Dendritic cell treated with granulocyte-macrophage colony-stimulating factor and Interleukin-4, amounts not matched to agents 40 ng/mL and 50 ng/mL, for 4 days (primary cell): ENCODE measurements at regions not wholly inside any gene's neighbourhood (a gene's known extent, or its start where the extent isn't known, plus 50 kb on each side); places are given as distances from the start of the nearest gene placed in this dataset.
"Not testable (repeated sequence)": the region's sequence is repeated elsewhere in the genome, so short reads cannot be mapped to it uniquely, and the experiment has no call there.

Source experiments
- H3K27ac Mint-ChIP-seq: one replicate; pipeline ENCODE4 v1.8.0; 2022; ENCODE audit warnings: mild to moderate bottlenecking, mixed read lengths
- H3K27me3 Mint-ChIP-seq: one replicate; pipeline ENCODE4 v1.8.0; 2022; ENCODE audit warnings: mild to moderate bottlenecking, mixed read lengths
- H3K36me3 Mint-ChIP-seq: one replicate; pipeline ENCODE4 v1.8.0; 2022; ENCODE audit warnings: low read depth, mixed read lengths
- H3K4me1 Mint-ChIP-seq: one replicate; pipeline ENCODE4 v1.8.0; 2022; ENCODE audit warnings: low read depth, mixed read lengths
- H3K4me3 Mint-ChIP-seq: one replicate; pipeline ENCODE4 v1.8.0; 2022; ENCODE audit warnings: mild to moderate bottlenecking, moderate library complexity, mixed read lengths
- H3K9me3 Mint-ChIP-seq: one replicate; pipeline ENCODE4 v1.8.0; 2022; ENCODE audit warnings: mixed read lengths
- intact Hi-C: fragments of 100-400 bp; cut with micrococcal nuclease; formaldehyde crosslinking; loops from one replicate; pipeline ENCODE4 v1.15.0; 2022

DNA sequence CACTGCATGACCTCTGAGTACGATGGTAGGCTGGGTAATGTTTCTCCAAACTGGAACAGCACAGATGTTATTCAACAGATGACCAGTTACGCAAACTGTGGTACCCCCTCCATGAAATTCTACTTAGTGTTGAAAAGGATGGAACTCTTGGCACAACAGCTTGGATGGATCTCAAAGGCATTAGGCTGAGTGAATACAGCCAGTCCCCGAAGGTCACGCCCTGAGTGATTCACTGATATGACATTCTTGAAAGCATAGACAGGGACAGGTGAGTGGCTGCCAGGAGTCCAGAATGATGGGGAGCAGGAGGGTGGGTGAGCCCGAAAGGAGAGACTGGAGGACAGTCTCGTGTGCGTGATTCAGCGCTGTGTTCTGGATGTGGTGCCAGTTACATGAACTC is 187.5 kb upstream of the TMEM132C start:
- Mint-ChIP-seq H3K4me3 (no peak overlapping the region), H3K27me3 (no peaks in the 10 kb centered on the region), H3K36me3 (no peaks in the 10 kb centered on the region), H3K9me3 (peaks cover 15% of the 10 kb centered on the region), H3K4me1 (no peaks in the 10 kb centered on the region), H3K27ac (no peak overlapping the region)
- intact Hi-C loops, result no loop called here

DNA sequence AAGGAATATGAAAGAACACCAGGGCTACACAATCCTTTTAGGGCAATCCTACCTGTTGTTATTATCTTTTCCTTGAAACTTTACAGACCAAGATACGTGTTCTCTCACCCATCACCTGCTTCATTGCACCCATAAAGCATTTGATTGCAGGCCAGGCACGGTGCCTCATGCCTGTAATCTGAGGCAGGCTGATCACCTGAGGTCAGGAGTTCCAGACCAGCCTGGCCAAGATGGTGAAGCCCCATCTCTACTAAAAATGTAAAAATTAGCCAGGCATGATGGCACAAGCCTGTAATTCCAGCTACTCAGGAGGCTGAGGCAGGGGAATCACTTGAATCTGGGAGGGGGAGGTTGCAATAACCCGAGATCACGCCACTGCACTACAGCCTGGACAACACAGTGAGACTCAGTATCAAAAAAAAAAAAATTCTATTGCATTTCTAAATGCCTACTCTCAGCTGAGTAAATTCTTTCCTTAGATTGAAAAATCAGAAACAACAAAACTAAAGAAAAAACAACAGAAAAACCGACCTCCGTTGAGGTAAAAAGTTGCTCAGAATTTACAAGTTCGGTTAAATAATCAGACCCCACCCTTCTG is 183.7 kb upstream of the TMEM132C start:
- Mint-ChIP-seq H3K9me3 (peaks cover 7% of the 10 kb centered on the region), H3K4me3 (no peak overlapping the region), H3K36me3 (no peaks in the 10 kb centered on the region), H3K27me3 (no peaks in the 10 kb centered on the region), H3K27ac (no peak overlapping the region), H3K4me1 (no peaks in the 10 kb centered on the region)
- intact Hi-C loops, result no loop called here

- H3K4me1 Mint-ChIP-seq, result no peaks in the 10 kb centered on the region
- H3K27ac Mint-ChIP-seq, result no peak overlapping the region
- H3K9me3 Mint-ChIP-seq, result peaks cover 24% of the 10 kb centered on the region
- intact Hi-C loops, result no loop called here
- no peaks in the 10 kb centered on the region for H3K36me3 Mint-ChIP-seq
- no peaks in the 10 kb centered on the region for H3K27me3 Mint-ChIP-seq
- H3K4me3 Mint-ChIP-seq, result no peak overlapping the region
These were observed 178.0 kb upstream of the TMEM132C start for GRCh38 chr12:128088926-128089325.

- Mint-ChIP-seq H3K9me3 (peaks cover 24% of the 10 kb centered on the region), H3K36me3 (no peaks in the 10 kb centered on the region), H3K4me1 (no peaks in the 10 kb centered on the region), H3K27me3 (no peaks in the 10 kb centered on the region), H3K4me3 (no peak overlapping the region), H3K27ac (no peak overlapping the region)
- intact Hi-C loops, result no loop called here
These were observed 177.0 kb upstream of the TMEM132C start for GRCh38 chr12:128089961-128090360.

DNA sequence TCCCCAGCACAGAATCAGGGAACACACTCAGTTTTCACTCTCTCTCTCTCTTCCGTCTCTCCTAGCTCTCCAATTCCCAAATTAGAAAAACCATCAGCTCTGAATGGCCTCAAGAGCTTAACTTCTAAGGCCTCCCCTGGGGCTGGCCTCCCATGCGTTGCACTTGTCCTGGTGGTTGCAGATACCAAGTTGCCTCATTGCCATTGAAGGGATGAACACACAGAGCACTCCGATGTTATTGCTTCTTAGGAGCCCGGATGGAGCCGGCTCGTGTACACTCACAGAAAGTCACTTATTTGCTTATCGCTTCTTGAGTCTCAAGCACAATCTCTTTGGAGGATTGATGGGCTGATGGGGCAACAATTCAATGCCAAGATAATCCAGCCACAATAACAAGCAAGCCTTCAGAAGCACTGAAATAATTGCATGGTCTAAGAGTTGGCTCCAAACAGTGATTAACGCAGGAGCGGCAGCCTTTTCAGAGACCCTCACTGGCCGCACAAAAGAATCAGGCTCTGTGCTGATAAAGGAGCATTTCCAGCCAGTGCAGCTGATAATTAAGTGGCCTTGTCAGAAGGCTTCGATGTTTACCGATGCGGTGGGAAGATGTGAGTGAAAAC is 175.8 kb upstream of the TMEM132C start:
- Mint-ChIP-seq H3K36me3 (no peaks in the 10 kb centered on the region), H3K4me1 (no peaks in the 10 kb centered on the region), H3K27ac (no peak overlapping the region), H3K27me3 (no peaks in the 10 kb centered on the region), H3K9me3 (peaks cover 24% of the 10 kb centered on the region), H3K4me3 (no peak overlapping the region)
- intact Hi-C loops, result no loop called here

DNA sequence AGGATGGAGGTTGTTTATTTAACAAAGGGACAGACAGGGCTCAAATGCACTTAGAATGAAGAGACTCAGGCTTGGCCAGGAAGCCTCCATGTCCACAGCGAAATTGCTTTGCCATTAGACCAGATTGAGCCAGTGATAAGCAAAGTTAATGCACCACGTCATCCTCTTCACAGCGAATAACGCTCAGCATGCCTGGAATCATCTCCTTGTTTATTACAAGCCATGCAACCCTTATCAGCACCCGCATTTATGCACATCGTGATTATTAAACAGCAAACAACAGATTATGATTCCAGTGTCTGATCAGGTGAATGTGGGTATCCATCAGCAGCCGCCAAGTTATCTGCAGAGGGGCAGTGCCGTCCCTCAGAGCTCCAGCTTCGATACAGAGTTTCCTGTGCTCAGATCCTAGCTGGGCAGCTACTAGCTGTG is 175.0 kb upstream of the TMEM132C start:
- H3K27ac Mint-ChIP-seq, result no peak overlapping the region
- H3K4me3 Mint-ChIP-seq, result no peak overlapping the region
- H3K27me3 Mint-ChIP-seq, result no peaks in the 10 kb centered on the region
- intact Hi-C loops, result no loop called here
- no peaks in the 10 kb centered on the region for H3K36me3 Mint-ChIP-seq
- H3K4me1 Mint-ChIP-seq, result no peaks in the 10 kb centered on the region
- peaks cover 24% of the 10 kb centered on the region for H3K9me3 Mint-ChIP-seq

DNA sequence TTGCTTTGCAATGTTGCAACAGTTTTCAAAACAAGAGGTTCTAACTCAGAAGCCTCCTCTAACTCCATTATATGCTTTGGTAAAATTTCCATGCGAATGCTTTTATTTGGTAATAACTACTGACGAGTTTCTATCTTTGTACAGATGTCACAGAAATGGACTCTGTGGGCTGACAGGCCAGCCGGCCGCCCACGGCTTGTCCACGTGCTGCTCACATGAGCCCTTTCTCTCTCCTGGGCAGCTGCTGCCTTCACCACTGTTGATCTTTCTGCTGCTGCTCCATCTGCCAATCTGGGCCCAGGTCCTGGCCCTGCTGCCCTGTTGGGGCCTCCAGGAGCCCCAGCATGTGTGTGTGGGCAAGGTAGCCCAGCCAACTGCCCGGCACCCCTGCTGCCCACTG is 168.2 kb upstream of the TMEM132C start:
- Mint-ChIP-seq H3K27ac (no peak overlapping the region), H3K4me1 (no peaks in the 10 kb centered on the region), H3K36me3 (no peaks in the 10 kb centered on the region), H3K27me3 (no peaks in the 10 kb centered on the region), H3K9me3 (no peaks in the 10 kb centered on the region), H3K4me3 (no peak overlapping the region)
- intact Hi-C loops, result no loop called here

GRCh38 chr12:128103152-128103551 is 163.8 kb upstream of the TMEM132C start:
- no peak overlapping the region for H3K27ac Mint-ChIP-seq
- no peaks in the 10 kb centered on the region for H3K9me3 Mint-ChIP-seq
- intact Hi-C loops, result no loop called here
- no peaks in the 10 kb centered on the region for H3K36me3 Mint-ChIP-seq
- no peaks in the 10 kb centered on the region for H3K27me3 Mint-ChIP-seq
- no peaks in the 10 kb centered on the region for H3K4me1 Mint-ChIP-seq
- H3K4me3 Mint-ChIP-seq, result no peak overlapping the region

GRCh38 chr12:128109236-128109635 is 157.7 kb upstream of the TMEM132C start:
- Mint-ChIP-seq H3K36me3 (no peaks in the 10 kb centered on the region), H3K4me3 (no peak overlapping the region), H3K27me3 (no peaks in the 10 kb centered on the region), H3K4me1 (no peaks in the 10 kb centered on the region), H3K9me3 (peaks cover 5% of the 10 kb centered on the region), H3K27ac (no peak overlapping the region)
- intact Hi-C loops, result no loop called here

DNA sequence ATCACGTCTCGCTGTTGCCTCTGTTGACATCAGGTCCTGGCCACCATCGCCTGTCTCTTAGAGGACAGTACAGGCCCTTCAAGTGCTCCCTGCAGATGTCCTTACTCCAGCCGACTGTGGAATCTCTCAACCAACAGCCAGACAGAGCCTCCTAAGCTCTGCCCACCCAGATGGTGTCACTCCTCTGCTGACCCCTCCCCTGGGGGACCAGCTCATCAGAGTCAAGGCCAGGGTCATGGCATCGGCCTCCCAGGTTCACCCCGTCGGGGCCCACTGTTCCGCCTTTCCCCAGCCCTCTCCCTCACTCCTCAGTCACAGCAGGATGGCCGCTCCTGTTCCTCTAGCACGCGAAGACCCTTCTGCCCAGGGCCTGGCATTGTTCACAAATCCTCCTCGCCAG is 157.3 kb upstream of the TMEM132C start:
- H3K4me3 Mint-ChIP-seq, result no peak overlapping the region
- no peaks in the 10 kb centered on the region for H3K36me3 Mint-ChIP-seq
- H3K27ac Mint-ChIP-seq, result no peak overlapping the region
- no peaks in the 10 kb centered on the region for H3K4me1 Mint-ChIP-seq
- H3K9me3 Mint-ChIP-seq, result peaks cover 9% of the 10 kb centered on the region
- intact Hi-C loops, result no loop called here
- no peaks in the 10 kb centered on the region for H3K27me3 Mint-ChIP-seq

GRCh38 chr12:128111333-128111732 is 155.6 kb upstream of the TMEM132C start:
- H3K27ac Mint-ChIP-seq, result no peak overlapping the region
- intact Hi-C loops, result no loop called here
- H3K9me3 Mint-ChIP-seq, result peaks cover 15% of the 10 kb centered on the region

GRCh38 chr12:128111951-128112350 is 155.0 kb upstream of the TMEM132C start:
- no peaks in the 10 kb centered on the region for H3K36me3 Mint-ChIP-seq
- intact Hi-C loops, result no loop called here
- H3K27me3 Mint-ChIP-seq, result no peaks in the 10 kb centered on the region
- H3K9me3 Mint-ChIP-seq, result peaks cover 15% of the 10 kb centered on the region
- no peak overlapping the region for H3K4me3 Mint-ChIP-seq
- H3K4me1 Mint-ChIP-seq, result no peaks in the 10 kb centered on the region
- no peak overlapping the region for H3K27ac Mint-ChIP-seq

More at GRCh38 chr12:128111333-128111732, 155.6 kb upstream of the TMEM132C start:
- Mint-ChIP-seq H3K36me3 (no peaks in the 10 kb centered on the region), H3K4me1 (no peaks in the 10 kb centered on the region), H3K27me3 (no peaks in the 10 kb centered on the region), H3K4me3 (no peak overlapping the region)

DNA sequence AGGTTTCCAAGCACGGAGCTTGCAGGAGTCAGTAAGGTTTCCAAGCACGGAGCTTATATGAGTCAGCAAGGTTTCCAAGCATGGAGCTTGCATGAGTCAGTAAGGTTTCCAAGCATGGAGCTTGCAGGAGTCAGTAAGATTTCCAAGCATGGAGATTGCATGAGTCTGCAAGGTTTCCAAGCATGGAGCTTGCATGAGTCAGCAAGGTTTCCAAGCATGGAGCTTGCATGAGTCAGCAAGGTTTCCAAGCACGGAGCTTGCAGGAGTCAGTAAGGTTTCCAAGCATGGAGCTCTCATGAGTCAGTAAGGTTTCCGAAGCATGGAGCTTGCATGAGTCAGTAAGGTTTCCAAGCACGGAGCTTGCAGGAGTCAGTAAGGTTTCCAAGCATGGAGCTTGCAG is 153.7 kb upstream of the TMEM132C start:
- H3K4me1 Mint-ChIP-seq, H3K4me3 Mint-ChIP-seq, intact Hi-C loops, H3K27ac Mint-ChIP-seq, H3K27me3 Mint-ChIP-seq, H3K36me3 Mint-ChIP-seq: not testable (repeated sequence)
- H3K9me3 Mint-ChIP-seq, result peaks cover 15% of the 10 kb centered on the region

DNA sequence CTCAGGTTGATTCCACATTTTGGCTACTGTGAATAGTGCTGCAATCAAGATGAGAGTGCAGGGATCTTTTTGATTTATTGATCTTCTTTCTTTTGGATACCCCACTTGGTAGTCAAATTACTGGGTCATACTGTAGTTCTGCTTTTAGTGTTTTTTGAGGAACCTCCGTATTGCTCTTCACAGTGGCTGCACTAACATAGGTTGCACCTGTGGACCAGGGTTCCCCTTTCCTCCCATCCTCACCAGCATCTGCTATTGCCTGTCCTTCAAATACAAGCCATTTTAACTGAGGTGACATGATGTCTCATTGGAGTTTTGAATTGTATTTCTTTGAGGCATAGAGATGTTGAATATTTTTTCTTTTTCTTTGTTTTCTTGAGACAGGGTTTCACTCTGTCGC is 152.5 kb upstream of the TMEM132C start:
- Mint-ChIP-seq H3K27me3 (no peaks in the 10 kb centered on the region), H3K27ac (no peak overlapping the region), H3K4me1 (no peaks in the 10 kb centered on the region), H3K4me3 (no peak overlapping the region), H3K36me3 (no peaks in the 10 kb centered on the region), H3K9me3 (peaks cover 15% of the 10 kb centered on the region)
- intact Hi-C loops, result no loop called here

GRCh38 chr12:128116537-128116936 is 150.4 kb upstream of the TMEM132C start:
- Mint-ChIP-seq H3K27me3 (no peaks in the 10 kb centered on the region), H3K36me3 (no peaks in the 10 kb centered on the region), H3K4me3 (no peak overlapping the region), H3K27ac (no peak overlapping the region), H3K9me3 (peaks cover 15% of the 10 kb centered on the region), H3K4me1 (no peaks in the 10 kb centered on the region)
- intact Hi-C loops, result no loop called here
